Stimulated activated naive CD8-positive, alpha-beta T cell treated with anti-CD3 and anti-CD28 coated beads, Interleukin-15, amount 100 ng/mL, for 72 hours (primary cell): ENCODE measurements at regions not wholly inside any gene's neighbourhood (a gene's known extent, or its start where the extent isn't known, plus 50 kb on each side); places are given as distances from the start of the nearest gene placed in this dataset.

Source experiments
- ATAC-seq: fragments of 150-1000 bp; cut with Tn5 transposase; 2 replicates; pipeline ENCODE4 v1.10.0; 2021; ENCODE audit warnings: mild to moderate bottlenecking, moderate library complexity
- DNase-seq, 2 donors: peaks; one replicate each; pipeline ENCODE4 v3.0.0; 2021 to 2022
- H3K27ac Mint-ChIP-seq, 2 donors: one replicate each; pipeline ENCODE4 v1.8.0; 2022; ENCODE audit warnings: mild to moderate bottlenecking in 2 of 2, mixed read lengths in 2 of 2, moderate library complexity in 2 of 2
- H3K27me3 Mint-ChIP-seq: one replicate; pipeline ENCODE4 v1.8.0; 2022; ENCODE audit warnings: mixed read lengths
- H3K4me1 Mint-ChIP-seq: one replicate; pipeline ENCODE4 v1.8.0; 2022; ENCODE audit warnings: mild to moderate bottlenecking, mixed read lengths
- H3K4me3 Mint-ChIP-seq, 2 donors: one replicate each; pipeline ENCODE4 v1.8.0; 2022; ENCODE audit warnings: mild to moderate bottlenecking in 2 of 2, mixed read lengths in 2 of 2, moderate library complexity in 1 of 2
- H3K9me3 Mint-ChIP-seq, 2 donors: one replicate each; pipeline ENCODE4 v1.8.0; 2022; ENCODE audit warnings: mixed read lengths in 2 of 2

DNA sequence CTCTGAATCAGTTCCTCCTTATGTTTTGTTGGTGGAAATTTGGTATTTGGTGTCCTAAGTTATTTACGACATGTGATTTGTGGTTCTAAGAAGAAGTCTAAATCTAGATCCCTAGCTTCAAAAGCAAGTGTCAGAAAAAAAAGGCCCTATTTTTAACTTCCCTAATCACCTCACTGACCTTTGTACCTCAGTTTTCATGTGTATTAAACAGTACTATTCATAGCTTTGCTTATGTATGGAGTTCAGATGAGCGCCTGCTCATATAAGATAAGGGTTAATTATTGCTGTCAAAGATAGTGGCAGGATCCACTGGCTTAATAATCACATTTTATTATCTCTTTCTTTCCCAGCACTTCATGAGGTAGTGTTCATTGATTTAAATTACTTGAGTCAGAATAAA is 318.2 kb downstream of the PARP8 start:
- no peak for DNase-seq
- H3K4me3 Mint-ChIP-seq, result no peak overlapping the region
- no peaks in the 10 kb centered on the region for H3K27me3 Mint-ChIP-seq

DNA sequence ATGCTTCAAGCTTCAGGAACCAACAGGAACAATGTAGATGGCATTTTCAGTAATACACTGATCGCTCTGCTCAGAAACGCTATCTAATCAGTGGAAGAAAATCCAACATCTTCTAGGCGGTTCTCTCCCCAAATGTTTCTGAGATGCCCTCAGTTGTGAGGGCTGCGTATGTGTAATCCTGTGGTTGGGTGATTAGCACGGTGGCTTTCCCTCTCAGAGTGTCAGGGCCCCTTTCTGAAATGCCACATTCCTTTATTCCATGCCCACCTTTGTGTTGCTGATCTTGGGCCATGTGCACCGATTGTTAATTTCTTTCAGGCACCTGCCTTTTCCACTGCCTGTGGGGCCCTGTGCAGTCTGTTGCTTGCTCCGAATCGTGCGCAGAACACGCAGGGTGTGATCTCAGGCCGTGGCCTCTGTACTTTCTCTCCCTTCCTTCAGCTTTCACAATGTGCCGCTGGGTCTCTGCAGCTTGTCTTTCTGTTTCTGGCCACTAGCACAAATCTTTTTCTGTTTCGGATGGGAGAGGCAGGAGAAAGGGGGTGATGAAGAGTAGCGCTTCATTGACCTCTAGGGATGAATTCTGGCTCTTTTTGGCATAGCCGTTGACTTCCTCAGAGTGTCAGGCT is 324.0 kb downstream of the PARP8 start:
- DNase-seq, result no peak
- Mint-ChIP-seq H3K27ac (no peak overlapping the region), H3K4me3 (no peak overlapping the region), H3K27me3 (no peaks in the 10 kb centered on the region), H3K9me3 (no peaks in the 10 kb centered on the region), H3K4me1 (no peaks in the 10 kb centered on the region)
- no peak for ATAC-seq

More for the DNA sequence above, 318.2 kb downstream of the PARP8 start:
- Mint-ChIP-seq H3K27ac (no peak overlapping the region), H3K4me1 (no peaks in the 10 kb centered on the region), H3K9me3 (no peaks in the 10 kb centered on the region)
- no peak for ATAC-seq

- no peaks in the 10 kb centered on the region for H3K27me3 Mint-ChIP-seq
- H3K27ac Mint-ChIP-seq, result no peak overlapping the region
- ATAC-seq (no peak), DNase-seq (no peak)
- no peak overlapping the region for H3K4me3 Mint-ChIP-seq
- H3K9me3 Mint-ChIP-seq, result no peaks in the 10 kb centered on the region
- H3K4me1 Mint-ChIP-seq, result no peaks in the 10 kb centered on the region
Measured at GRCh38 chr5:50995285-50995942, 329.0 kb downstream of the PARP8 start.

GRCh38 chr5:51001227-51001923 is 334.9 kb downstream of the PARP8 start:
- Mint-ChIP-seq H3K27me3 (peaks cover 6% of the 10 kb centered on the region), H3K4me3 (no peak overlapping the region), H3K4me1 (no peaks in the 10 kb centered on the region), H3K27ac (no peak overlapping the region), H3K9me3 (no peaks in the 10 kb centered on the region)
- no peak for ATAC-seq
- DNase-seq, result no peak

DNA sequence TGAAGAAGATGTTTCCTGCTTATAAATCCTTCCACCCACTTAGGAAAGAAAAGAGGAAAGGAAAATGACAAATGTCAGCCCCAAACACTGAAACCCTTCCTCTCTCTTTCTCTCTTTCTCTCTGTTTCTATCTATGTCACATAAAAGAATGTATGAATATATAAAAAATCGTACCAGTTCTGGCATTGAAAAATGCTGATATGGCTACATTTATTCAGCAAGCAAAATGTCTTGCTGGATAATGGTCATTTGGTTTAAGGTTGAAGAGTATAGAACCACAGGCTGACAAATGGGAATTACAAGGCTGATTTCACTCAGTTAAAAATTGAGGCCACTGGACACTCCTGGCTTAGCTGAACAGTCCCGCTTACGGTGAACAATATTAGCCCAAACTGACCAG is 335.9 kb downstream of the PARP8 start:
- DNase-seq (no peak), ATAC-seq (no peak)
- H3K27me3 Mint-ChIP-seq, result peaks cover 6% of the 10 kb centered on the region
- H3K9me3 Mint-ChIP-seq, result no peaks in the 10 kb centered on the region
- H3K27ac Mint-ChIP-seq, result no peak overlapping the region
- no peak overlapping the region for H3K4me3 Mint-ChIP-seq
- H3K4me1 Mint-ChIP-seq, result no peaks in the 10 kb centered on the region

GRCh38 chr5:51013036-51013435 is 346.6 kb downstream of the PARP8 start:
- Mint-ChIP-seq H3K9me3 (no peaks in the 10 kb centered on the region), H3K27ac (no peak overlapping the region), H3K27me3 (no peaks in the 10 kb centered on the region), H3K4me1 (no peaks in the 10 kb centered on the region), H3K4me3 (no peak overlapping the region)
- ATAC-seq, result no peak
- DNase-seq, result no peak

- Mint-ChIP-seq H3K9me3 (no peaks in the 10 kb centered on the region), H3K4me1 (no peaks in the 10 kb centered on the region)
- no peak for ATAC-seq
Measured at GRCh38 chr5:51018423-51018822, 352.0 kb downstream of the PARP8 start.

GRCh38 chr5:51024263-51024662 is 357.8 kb downstream of the PARP8 start:
- H3K9me3 Mint-ChIP-seq, result peaks cover 10% of the 10 kb centered on the region in 2 donors
- H3K4me1 Mint-ChIP-seq, result no peaks in the 10 kb centered on the region
- no peak overlapping the region for H3K4me3 Mint-ChIP-seq
- H3K27me3 Mint-ChIP-seq, result no peaks in the 10 kb centered on the region
- ATAC-seq (no peak), DNase-seq (no peak)
- no peak overlapping the region for H3K27ac Mint-ChIP-seq

More at GRCh38 chr5:51018423-51018822, 352.0 kb downstream of the PARP8 start:
- Mint-ChIP-seq H3K4me3 (no peak overlapping the region), H3K27me3 (no peaks in the 10 kb centered on the region), H3K27ac (no peak overlapping the region)
- DNase-seq, result no peak

DNA sequence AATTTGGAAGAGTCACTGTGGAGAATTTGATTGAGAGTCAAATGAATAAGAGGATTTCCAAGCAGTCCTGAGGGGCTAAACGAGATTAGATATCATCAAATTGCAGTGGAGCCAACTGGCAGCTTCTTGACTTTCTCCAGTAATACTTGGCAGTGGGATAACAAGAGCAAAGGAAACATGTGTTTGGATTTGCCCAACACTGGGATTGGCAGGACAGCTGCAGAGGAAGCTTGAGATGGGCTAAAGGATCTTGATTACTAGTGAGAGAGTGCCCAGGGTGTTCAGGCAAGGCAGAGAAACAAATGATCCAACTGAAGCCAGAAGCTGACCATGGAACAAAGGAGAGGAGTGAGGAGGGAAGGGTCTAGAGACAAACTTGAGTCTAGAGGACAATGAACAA is 356.0 kb upstream of the ISL1 start:
- Mint-ChIP-seq H3K4me1 (no peaks in the 10 kb centered on the region), H3K4me3 (no peak overlapping the region), H3K9me3 (peaks cover 10% of the 10 kb centered on the region in 2 donors), H3K27ac (no peak overlapping the region), H3K27me3 (no peaks in the 10 kb centered on the region)
- DNase-seq (no peak), ATAC-seq (no peak)

- Mint-ChIP-seq H3K27me3 (no peaks in the 10 kb centered on the region), H3K27ac (no peak overlapping the region), H3K4me1 (no peaks in the 10 kb centered on the region), H3K4me3 (no peak overlapping the region), H3K9me3 (peaks cover 10% of the 10 kb centered on the region in 2 donors)
- DNase-seq (no peak), ATAC-seq (no peak)
Measured at GRCh38 chr5:51028394-51028793, 354.9 kb upstream of the ISL1 start.

GRCh38 chr5:51033215-51033614 is 350.0 kb upstream of the ISL1 start:
- Mint-ChIP-seq H3K9me3 (no peaks in the 10 kb centered on the region), H3K4me1 (no peaks in the 10 kb centered on the region), H3K27ac (no peak overlapping the region), H3K4me3 (no peak overlapping the region), H3K27me3 (no peaks in the 10 kb centered on the region)
- no peak for DNase-seq
- no peak for ATAC-seq

GRCh38 chr5:51034222-51034901 is 348.9 kb upstream of the ISL1 start:
- Mint-ChIP-seq H3K27me3 (no peaks in the 10 kb centered on the region), H3K4me3 (no peak overlapping the region), H3K9me3 (no peaks in the 10 kb centered on the region), H3K27ac (no peak overlapping the region), H3K4me1 (no peaks in the 10 kb centered on the region)
- ATAC-seq (no peak), DNase-seq (no peak)

- H3K27ac Mint-ChIP-seq, result no peak overlapping the region
- DNase-seq (no peak), ATAC-seq (no peak)
- H3K9me3 Mint-ChIP-seq, result no peaks in the 10 kb centered on the region
- H3K27me3 Mint-ChIP-seq, result no peaks in the 10 kb centered on the region
- no peaks in the 10 kb centered on the region for H3K4me1 Mint-ChIP-seq
- H3K4me3 Mint-ChIP-seq, result no peak overlapping the region
Measured at GRCh38 chr5:51039424-51040329, 343.6 kb upstream of the ISL1 start.

DNA sequence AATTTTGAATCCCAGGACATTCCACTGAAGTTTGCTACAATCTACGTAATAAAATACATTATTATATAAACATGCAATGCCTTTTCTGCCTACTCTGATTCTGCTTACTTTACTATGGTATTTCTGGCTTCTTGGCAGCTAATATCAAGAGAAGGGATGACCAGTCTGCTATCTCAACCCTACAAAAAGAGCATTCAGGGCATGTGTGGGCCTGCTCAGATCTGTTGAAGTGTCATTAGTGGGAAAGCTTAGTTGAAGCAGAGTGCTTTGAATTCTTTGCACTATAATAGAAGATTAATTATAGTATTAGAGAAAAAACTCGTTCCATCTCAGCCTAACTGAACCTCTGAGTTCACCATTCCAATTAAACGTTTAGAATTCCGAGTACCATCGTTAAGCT is 339.5 kb upstream of the ISL1 start:
- H3K4me1 Mint-ChIP-seq, result no peaks in the 10 kb centered on the region
- H3K27me3 Mint-ChIP-seq, result no peaks in the 10 kb centered on the region
- no peak overlapping the region for H3K4me3 Mint-ChIP-seq
- H3K27ac Mint-ChIP-seq, result no peak overlapping the region
- ATAC-seq (no peak), DNase-seq (no peak)
- H3K9me3 Mint-ChIP-seq, result no peaks in the 10 kb centered on the region

- Mint-ChIP-seq H3K4me1 (no peaks in the 10 kb centered on the region), H3K4me3 (no peak overlapping the region), H3K9me3 (no peaks in the 10 kb centered on the region), H3K27ac (no peak overlapping the region), H3K27me3 (no peaks in the 10 kb centered on the region)
- DNase-seq, result no peak
- no peak for ATAC-seq
Measured at GRCh38 chr5:51047369-51047768, 335.9 kb upstream of the ISL1 start.
